IMR-90 (cell line): ENCODE measurements at regions not wholly inside any gene's neighbourhood (a gene's known extent, or its start where the extent isn't known, plus 50 kb on each side); places are given as distances from the start of the nearest gene placed in this dataset.

Experiments
- ATAC-seq: fragments of 200-7000 bp; cut with Tn5 transposase; 2 replicates; pipeline ENCODE4 v1.9.1; 2020; ENCODE audit warnings: low read depth, mild to moderate bottlenecking, moderate library complexity
- BruUV-seq: library from RNA; stranded (reverse); fragments of 400-500 nt; replicated peaks from 2 replicates; lab custom pipeline; 2021; lab: Mats Ljungman, UMichigan
- CTCF ChIA-PET: fragments of 300-600 bp; formaldehyde crosslinking; extraction: SDS; loops from one replicate; lab custom pipeline; 2021; ENCODE audit warnings: antibody characterized with exemption; lab: Yijun Ruan, JAX
- POLR2A ChIA-PET: fragments of 300-600 bp; sonication (Branson Sonifier 250); formaldehyde crosslinking; loops from one replicate; lab custom pipeline; 2022; ENCODE audit warnings: antibody characterized with exemption; ENCODE audit not compliant: unreplicated experiment; lab: Charles Lee
- DNase-seq: peaks from one replicate; pipeline ENCODE4 v3.0.0; 2013
- H2AFZ ChIP-seq: replicated peaks from 2 replicates; pipeline ENCODE3; 2013; ENCODE audit warnings: low read length, mild to moderate bottlenecking; ENCODE audit not compliant: poor library complexity
- H2AK5ac ChIP-seq: 2 replicates; pipeline ENCODE4 v1.6.1; 2013; ENCODE audit warnings: low read depth, low read length, inconsistent platforms
- H2AK9ac ChIP-seq: replicated peaks from 2 replicates; pipeline ENCODE3; 2013; ENCODE audit warnings: mild to moderate bottlenecking, low read depth, low read length, moderate library complexity; ENCODE audit not compliant: poor library complexity
- H2BK120ac ChIP-seq: 2 replicates; pipeline ENCODE4 v1.6.1; 2013; ENCODE audit warnings: low read depth, low read length, inconsistent platforms
- H2BK15ac ChIP-seq: 3 replicates; pipeline ENCODE4 v1.6.1; 2013; ENCODE audit warnings: low read depth, low read length, inconsistent platforms
- H2BK20ac ChIP-seq: 2 replicates; pipeline ENCODE4 v1.6.1; 2013; ENCODE audit warnings: low read depth, mild to moderate bottlenecking, inconsistent platforms, low read length, moderate library complexity
- H2BK5ac ChIP-seq: 2 replicates; pipeline ENCODE4 v1.6.1; 2013; ENCODE audit warnings: mild to moderate bottlenecking, low read depth, low read length, inconsistent platforms; ENCODE audit not compliant: poor library complexity, severe bottlenecking
- H3K14ac ChIP-seq: replicated peaks from 2 replicates; pipeline ENCODE4 v1.6.1; 2013; ENCODE audit warnings: low read depth, low read length, inconsistent platforms
- H3K18ac ChIP-seq: 2 replicates; pipeline ENCODE4 v1.6.1; 2013; ENCODE audit warnings: low read depth, low read length, control low read depth
- H3K23ac ChIP-seq: 2 replicates; pipeline ENCODE4 v1.6.1; 2013; ENCODE audit warnings: low read depth, low read length, inconsistent platforms
- H3K27ac ChIP-seq: 2 replicates; pipeline ENCODE4 v1.5.1; 2013; ENCODE audit warnings: mild to moderate bottlenecking, control low read depth, low read length; ENCODE audit not compliant: insufficient read depth
- H3K27me3 ChIP-seq: 2 replicates; pipeline ENCODE4 v1.6.1; 2013; ENCODE audit warnings: low read length; ENCODE audit not compliant: control insufficient read depth, insufficient read depth
- H3K36me3 ChIP-seq: 2 replicates; pipeline ENCODE4 v1.6.1; 2013; ENCODE audit warnings: low read length, mixed read lengths; ENCODE audit not compliant: control insufficient read depth, insufficient read depth
- H3K4ac ChIP-seq: 2 replicates; pipeline ENCODE4 v1.6.1; 2013; ENCODE audit warnings: low read depth, low read length, inconsistent platforms
- H3K4me1 ChIP-seq: 2 replicates; pipeline ENCODE4 v1.6.1; 2013; ENCODE audit warnings: low read length, mixed read lengths; ENCODE audit not compliant: control insufficient read depth, insufficient read depth
- H3K4me2 ChIP-seq: 2 replicates; pipeline ENCODE4 v1.6.1; 2013; ENCODE audit warnings: low read depth, mild to moderate bottlenecking, control low read depth, low read length, moderate library complexity
- H3K4me3 ChIP-seq: 2 replicates; pipeline ENCODE4 v1.5.1; 2013; ENCODE audit warnings: low read depth, mild to moderate bottlenecking, control low read depth, low read length, moderate library complexity; ENCODE audit not compliant: insufficient read depth
- H3K56ac ChIP-seq: 2 replicates; pipeline ENCODE4 v1.6.1; 2013; ENCODE audit warnings: low read length, inconsistent platforms; ENCODE audit not compliant: insufficient read depth; ENCODE audit errors: extremely low read depth
- H3K79me1 ChIP-seq, 2 experiments: 2 replicates each; pipeline ENCODE4 v1.6.1; 2013; ENCODE audit warnings: low read length in 2 of 2, inconsistent platforms in 1 of 2, low read depth in 1 of 2
- H3K9ac ChIP-seq: 2 replicates; pipeline ENCODE4 v1.6.1; 2013; ENCODE audit warnings: low read depth, low read length, control low read depth
- H3K9me1 ChIP-seq: 2 replicates; pipeline ENCODE4 v1.6.1; 2013; ENCODE audit warnings: low read length, inconsistent platforms; ENCODE audit not compliant: insufficient read depth
- H3K9me3 ChIP-seq: 2 replicates; pipeline ENCODE4 v1.6.1; 2013; ENCODE audit warnings: low read length; ENCODE audit not compliant: control insufficient read depth, insufficient read depth
- H4K20me1 ChIP-seq: 2 replicates; pipeline ENCODE4 v1.6.1; 2013; ENCODE audit warnings: low read length, inconsistent platforms; ENCODE audit not compliant: insufficient read depth
- H4K5ac ChIP-seq: 2 replicates; pipeline ENCODE4 v1.6.1; 2013; ENCODE audit warnings: mild to moderate bottlenecking, low read depth, low read length, control low read depth
- H4K8ac ChIP-seq, 2 experiments: 2 replicates each; pipeline ENCODE4 v1.6.1; 2013; ENCODE audit warnings: low read depth in 2 of 2, low read length in 2 of 2, control low read depth in 1 of 2, inconsistent platforms in 1 of 2
- H4K91ac ChIP-seq: 2 replicates; pipeline ENCODE4 v1.6.1; 2013; ENCODE audit warnings: low read depth, low read length, inconsistent platforms; ENCODE audit not compliant: insufficient read depth
- BHLHE40 ChIP-seq: fragments of 150-350 bp; IDR thresholded peaks from 2 replicates; pipeline ENCODE4 v1.6.1; 2016; ENCODE audit warnings: mild to moderate bottlenecking, low read depth, low read length
- CEBPB ChIP-seq: IDR thresholded peaks from 2 replicates; pipeline ENCODE4 v1.6.1; 2012; ENCODE audit warnings: low read depth, low read length, improper control_type of control experiment
- CHD1 ChIP-seq: IDR thresholded peaks from 2 replicates; pipeline ENCODE4 v1.6.1; 2012; ENCODE audit warnings: low read depth, low read length, improper control_type of control experiment
- MAFK ChIP-seq: IDR thresholded peaks from 2 replicates; pipeline ENCODE4 v1.6.1; 2012; ENCODE audit warnings: low read depth, low read length, improper control_type of control experiment
- MAZ ChIP-seq: IDR thresholded peaks from 2 replicates; pipeline ENCODE4 v1.6.1; 2012; ENCODE audit warnings: low read depth, mild to moderate bottlenecking, low read length, improper control_type of control experiment, moderate library complexity, borderline replicate concordance
- NFE2L2 ChIP-seq: fragments of 150-350 bp; IDR thresholded peaks from 2 replicates; pipeline ENCODE4 v1.6.1; 2016; ENCODE audit warnings: low read depth, mild to moderate bottlenecking, low read length
- WGBS, 2 experiments: methylation state at CpG; one replicate each; pipeline versions ENCODE4 v1.1.5 to v1.1.7; 2013; ENCODE audit warnings: missing lambda C conversion rate in 2 of 2; ENCODE audit not compliant: insufficient read length in 1 of 2; ENCODE audit errors: extremely low coverage in 2 of 2; 5-methylcytosine and 5-hydroxymethylcytosine counted together
- dilution Hi-C: fragments of 300-500 bp; cut with HindIII; formaldehyde crosslinking; loops from one replicate; pipeline ENCODE4 v1.14.3; 2018; ENCODE audit warnings: low sequenced_read_pairs; ENCODE audit not compliant: unreplicated experiment
- in situ Hi-C: fragments of 300-500 bp; cut with MboI; formaldehyde crosslinking; loops from 3 replicates; pipeline ENCODE4 v1.14.3; 2019; ENCODE audit warnings: low sequenced_read_pairs, inconsistent platforms, mixed read lengths
- intact Hi-C: fragments of 100-400 bp; cut with micrococcal nuclease; formaldehyde crosslinking; loops from 2 replicates; pipeline ENCODE4 v1.10.0; 2022

GRCh38 chr1:90319918-90320317 is 325.0 kb downstream of the ZNF326 start:
- H3K9me1 ChIP-seq = no peaks in the 10 kb centered on the region
- no TSS peak for BruUV-seq
- no peak overlapping the region for H2BK5ac ChIP-seq
- no peak overlapping the region for H3K4me3 ChIP-seq
- DNase-seq = no peak
- H4K5ac ChIP-seq = no peak overlapping the region
- CTCF ChIA-PET = no interaction called here
- no peak overlapping the region for H2BK20ac ChIP-seq
- no peak overlapping the region for H2AFZ ChIP-seq
- in situ Hi-C loops (no loop called here), intact Hi-C loops (no loop called here), dilution Hi-C loops (no loop called here)
- no peak overlapping the region for H4K91ac ChIP-seq
- no peak overlapping the region for H3K9ac ChIP-seq
- H4K20me1 ChIP-seq = no peaks in the 10 kb centered on the region
- no peak overlapping the region for H3K23ac ChIP-seq
- H3K4ac ChIP-seq = no peak overlapping the region
- WGBS, 2 experiments = no CpG with 5 or more reads among the region's 1 CpG
- H3K27me3 ChIP-seq = no peaks in the 10 kb centered on the region
- no peak overlapping the region for H3K18ac ChIP-seq
- H3K56ac ChIP-seq = no peak overlapping the region
- H3K4me2 ChIP-seq = no peak overlapping the region
- H3K9me3 ChIP-seq = no peaks in the 10 kb centered on the region
- no peaks in the 10 kb centered on the region for H3K4me1 ChIP-seq
- H4K8ac ChIP-seq = no peak overlapping the region
- no peak overlapping the region for H2BK15ac ChIP-seq
- no peak overlapping the region for H3K27ac ChIP-seq
- no peaks in the 10 kb centered on the region for H3K36me3 ChIP-seq
- H2AK9ac ChIP-seq = no peak overlapping the region
- no peak for ATAC-seq
- TF ChIP-seq BHLHE40 (no peak), MAZ (no peak), MAFK (no peak), NFE2L2 (no peak), CEBPB (no peak), CHD1 (no peak)
- no peak overlapping the region for H3K14ac ChIP-seq
- H2BK120ac ChIP-seq = no peak overlapping the region
- H3K79me1 ChIP-seq = no peaks in the 10 kb centered on the region
- POLR2A ChIA-PET = no interaction called here
- H2AK5ac ChIP-seq = no peak overlapping the region
